Islet of Langerhans (tissue), 1 donor: ENCODE measurements at regions not wholly inside any gene's neighbourhood (a gene's known extent, or its start where the extent isn't known, plus 50 kb on each side); places are given as distances from the start of the nearest gene placed in this dataset.

Source experiments
- FAIRE-seq: peaks from one replicate; lab custom pipeline; 2011; peaks lifted over from hg19 to GRCh38; lab: Jason Lieb, UNC

- FAIRE-seq, result no peak
Observed at GRCh38 chr5:164721116-164721515, 1215.7 kb downstream of the MAT2B start.

GRCh38 chr5:164721656-164722055, 1216.2 kb downstream of the MAT2B start:
- FAIRE-seq, result no peak

GRCh38 chr5:164722702-164723101, 1217.3 kb downstream of the MAT2B start:
- FAIRE-seq, result no peak

GRCh38 chr5:164727012-164727411, 1221.6 kb downstream of the MAT2B start:
- no peak for FAIRE-seq

GRCh38 chr5:164728733-164729132, 1223.3 kb downstream of the MAT2B start:
- FAIRE-seq, result no peak

- FAIRE-seq, result no peak
Observed at GRCh38 chr5:164735334-164735733, 1229.9 kb downstream of the MAT2B start.

- no peak for FAIRE-seq
Observed at GRCh38 chr5:164741376-164741775, 1236.0 kb downstream of the MAT2B start.

GRCh38 chr5:164742025-164742424, 1236.6 kb downstream of the MAT2B start:
- FAIRE-seq, result no peak

- no peak for FAIRE-seq
Observed at GRCh38 chr5:164746723-164747122, 1241.3 kb downstream of the MAT2B start.

GRCh38 chr5:164747371-164747770, 1242.0 kb downstream of the MAT2B start:
- FAIRE-seq, result no peak

GRCh38 chr5:164748861-164749260, 1243.4 kb downstream of the MAT2B start:
- no peak for FAIRE-seq

- FAIRE-seq, result no peak
Observed at GRCh38 chr5:164753434-164753833, 1248.0 kb downstream of the MAT2B start.

- FAIRE-seq, result no peak
Observed at GRCh38 chr5:164763206-164763605, 1257.8 kb downstream of the MAT2B start.

GRCh38 chr5:164772122-164772521, 1266.7 kb downstream of the MAT2B start:
- FAIRE-seq, result no peak

- FAIRE-seq, result no peak
Observed at GRCh38 chr5:164784230-164784629, 1278.8 kb downstream of the MAT2B start.

- FAIRE-seq, result no peak
Observed at GRCh38 chr5:164798110-164798509, 1292.7 kb downstream of the MAT2B start.

- no peak for FAIRE-seq
Observed at GRCh38 chr5:164799391-164799790, 1294.0 kb downstream of the MAT2B start.

GRCh38 chr5:164801910-164802309, 1296.5 kb downstream of the MAT2B start:
- no peak for FAIRE-seq

- no peak for FAIRE-seq
Observed at GRCh38 chr5:164809821-164810220, 1304.4 kb downstream of the MAT2B start.

GRCh38 chr5:164818445-164818844, 1313.0 kb downstream of the MAT2B start:
- no peak for FAIRE-seq

- no peak for FAIRE-seq
Observed at GRCh38 chr5:164824671-164825070, 1319.3 kb downstream of the MAT2B start.

- FAIRE-seq, result no peak
Observed at GRCh38 chr5:164832516-164832915, 1327.1 kb downstream of the MAT2B start.

- no peak for FAIRE-seq
Observed at GRCh38 chr5:164844348-164844747, 1338.9 kb downstream of the MAT2B start.

GRCh38 chr5:164860896-164861295, 1355.5 kb downstream of the MAT2B start:
- no peak for FAIRE-seq

- no peak for FAIRE-seq
Observed at GRCh38 chr5:164861610-164862009, 1356.2 kb downstream of the MAT2B start.
